ENCODE measurements at regions not wholly inside any gene's neighbourhood (a gene's known extent, or its start where the extent isn't known, plus 50 kb on each side); places are given as distances from the start of the nearest gene placed in this dataset.

DNA sequence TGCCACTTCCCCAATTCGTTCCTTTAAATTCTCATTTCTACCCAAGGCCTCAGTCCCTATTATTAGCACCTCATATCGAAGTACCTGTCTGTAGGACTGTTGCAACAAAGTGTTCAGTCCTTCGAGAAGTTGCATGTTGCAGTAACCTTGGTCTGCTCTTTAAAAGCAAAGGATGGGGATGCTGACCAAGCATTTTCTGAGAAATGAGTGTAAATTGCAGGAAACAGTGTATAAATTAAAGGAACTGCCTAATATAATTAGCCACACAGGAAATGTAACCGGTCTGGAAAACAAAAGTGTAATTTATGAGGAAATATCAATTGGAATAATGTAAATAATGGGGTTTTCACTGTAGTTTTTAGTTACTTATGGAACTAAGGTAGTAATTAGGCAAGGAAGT lies 261.9 kb upstream of the ARID1B start:
- TF ChIP-seq, protein P1, sequence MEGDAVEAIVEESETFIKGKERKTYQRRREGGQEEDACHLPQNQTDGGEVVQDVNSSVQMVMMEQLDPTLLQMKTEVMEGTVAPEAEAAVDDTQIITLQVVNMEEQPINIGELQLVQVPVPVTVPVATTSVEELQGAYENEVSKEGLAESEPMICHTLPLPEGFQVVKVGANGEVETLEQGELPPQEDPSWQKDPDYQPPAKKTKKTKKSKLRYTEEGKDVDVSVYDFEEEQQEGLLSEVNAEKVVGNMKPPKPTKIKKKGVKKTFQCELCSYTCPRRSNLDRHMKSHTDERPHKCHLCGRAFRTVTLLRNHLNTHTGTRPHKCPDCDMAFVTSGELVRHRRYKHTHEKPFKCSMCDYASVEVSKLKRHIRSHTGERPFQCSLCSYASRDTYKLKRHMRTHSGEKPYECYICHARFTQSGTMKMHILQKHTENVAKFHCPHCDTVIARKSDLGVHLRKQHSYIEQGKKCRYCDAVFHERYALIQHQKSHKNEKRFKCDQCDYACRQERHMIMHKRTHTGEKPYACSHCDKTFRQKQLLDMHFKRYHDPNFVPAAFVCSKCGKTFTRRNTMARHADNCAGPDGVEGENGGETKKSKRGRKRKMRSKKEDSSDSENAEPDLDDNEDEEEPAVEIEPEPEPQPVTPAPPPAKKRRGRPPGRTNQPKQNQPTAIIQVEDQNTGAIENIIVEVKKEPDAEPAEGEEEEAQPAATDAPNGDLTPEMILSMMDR (IDR thresholded peaks at IDR 0.05): no peak
- no peak for TF ChIP-seq POLR2A (IDR thresholded peaks at IDR 0.05)

Measured in body of pancreas (tissue), 4 donors.